Activated naive CD4-positive, alpha-beta T cell treated with anti-CD3 and anti-CD28 coated beads, Interleukin-2, amount 50 U/mL, for 72 hours (primary cell): ENCODE measurements at regions not wholly inside any gene's neighbourhood (a gene's known extent, or its start where the extent isn't known, plus 50 kb on each side); places are given as distances from the start of the nearest gene placed in this dataset.

ENCODE experiments used
- ATAC-seq, 2 donors: fragments of 150-1000 bp; cut with Tn5 transposase; 2 replicates each; pipeline ENCODE4 v1.10.0; 2021; ENCODE audit warnings: mild to moderate bottlenecking in 2 of 2, moderate library complexity in 2 of 2
- DNase-seq, 2 donors: peaks; one replicate each; pipeline ENCODE4 v3.0.0; 2021 to 2022; ENCODE audit warnings: low spot score in 2 of 2
- H3K27ac Mint-ChIP-seq, 2 donors: one replicate each; pipeline ENCODE4 v1.8.0; 2022; ENCODE audit warnings: mild to moderate bottlenecking in 2 of 2, mixed read lengths in 2 of 2
- H3K36me3 Mint-ChIP-seq, 2 donors: one replicate each; pipeline ENCODE4 v1.8.0; 2022; ENCODE audit warnings: mixed read lengths in 2 of 2
- H3K9me3 Mint-ChIP-seq, 2 donors: one replicate each; pipeline ENCODE4 v1.8.0; 2022; ENCODE audit warnings: mixed read lengths in 2 of 2

DNA sequence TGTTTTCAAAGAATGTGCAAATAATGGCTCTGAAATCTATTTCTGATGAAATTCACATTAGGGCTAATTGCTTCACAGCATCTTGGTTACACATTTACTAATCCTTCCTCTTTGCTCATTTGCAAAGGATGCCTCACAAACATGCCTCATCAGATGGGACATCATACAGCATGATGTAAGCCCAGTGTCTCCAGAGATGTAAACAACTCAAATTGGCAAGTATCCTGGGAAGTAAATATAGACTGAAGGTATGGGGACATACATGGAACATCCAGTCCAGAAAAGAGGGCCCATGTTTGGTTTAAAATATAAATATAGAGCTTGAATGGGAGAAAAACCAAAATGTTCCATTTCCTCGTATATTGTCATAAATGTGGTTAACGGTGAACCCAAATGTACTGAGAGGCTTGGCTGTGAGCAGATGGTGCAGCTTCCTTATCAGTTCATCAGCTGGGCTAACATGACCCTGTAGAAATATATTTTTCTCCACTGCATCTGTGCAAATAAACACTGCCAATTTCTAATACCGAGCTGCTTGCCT, 142.9 kb upstream of the NUDT7 start:
- DNase-seq (no peak), ATAC-seq (no peak)
- Mint-ChIP-seq H3K9me3 (no peaks in the 10 kb centered on the region), H3K36me3 (no peaks in the 10 kb centered on the region), H3K27ac (no peak overlapping the region)

DNA sequence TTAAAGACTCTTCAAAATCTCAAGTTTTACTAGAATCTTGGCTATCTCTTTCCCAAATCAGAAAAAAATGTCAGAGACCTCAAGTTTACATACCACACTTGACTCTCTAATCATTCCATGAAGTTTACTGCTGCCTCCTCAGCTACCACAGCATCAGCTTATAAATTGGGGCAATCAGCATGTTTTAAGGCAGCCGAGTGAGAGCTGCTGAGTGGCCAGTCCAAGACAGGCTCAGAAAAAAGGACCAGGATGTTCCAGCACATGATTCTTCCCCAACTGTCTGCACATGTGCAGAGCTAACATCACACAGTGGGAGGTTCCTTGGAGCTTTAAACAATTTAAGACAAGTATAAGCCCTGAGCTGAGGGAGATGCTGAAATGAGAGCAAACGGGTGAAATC, 140.6 kb upstream of the NUDT7 start:
- ATAC-seq (no peak), DNase-seq (no peak)
- Mint-ChIP-seq H3K9me3 (no peaks in the 10 kb centered on the region), H3K36me3 (no peaks in the 10 kb centered on the region), H3K27ac (no peak overlapping the region)

DNA sequence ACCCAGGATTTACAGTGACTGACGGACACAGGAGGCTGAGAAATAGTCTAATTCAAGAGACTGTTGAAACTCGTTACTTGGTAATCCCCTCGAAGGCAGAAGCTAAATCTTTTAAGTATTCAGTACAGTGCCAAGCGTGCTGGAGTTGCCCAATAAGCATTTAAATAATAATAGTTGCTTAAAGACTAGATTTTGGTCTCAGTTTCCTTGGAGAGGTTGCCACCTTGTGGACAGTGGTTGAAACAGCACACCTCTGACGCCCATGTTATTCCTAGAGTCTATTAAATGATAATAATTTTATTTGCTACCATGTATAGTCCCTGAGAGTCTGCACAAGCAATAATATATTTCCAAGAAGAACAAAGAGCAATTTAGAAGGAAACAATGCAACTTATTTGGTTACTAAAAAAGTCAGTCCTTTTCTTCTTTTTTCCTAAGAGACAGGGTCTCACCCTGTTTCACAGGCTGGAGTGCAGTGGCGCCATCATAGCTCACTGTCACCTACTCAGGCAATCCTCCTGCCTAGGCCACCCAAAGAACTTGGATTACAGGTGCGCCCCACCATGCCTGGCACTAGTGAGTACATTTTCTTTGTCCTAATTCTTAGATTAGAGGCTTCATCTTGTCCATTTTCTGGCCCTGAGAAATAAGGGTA, 138.0 kb upstream of the NUDT7 start:
- Mint-ChIP-seq H3K9me3 (no peaks in the 10 kb centered on the region), H3K27ac (no peak overlapping the region), H3K36me3 (no peaks in the 10 kb centered on the region)
- ATAC-seq: peak in 1 of 2 donors; percentile 41
- peak in 1 of 2 donors; percentile 43 for DNase-seq

DNA sequence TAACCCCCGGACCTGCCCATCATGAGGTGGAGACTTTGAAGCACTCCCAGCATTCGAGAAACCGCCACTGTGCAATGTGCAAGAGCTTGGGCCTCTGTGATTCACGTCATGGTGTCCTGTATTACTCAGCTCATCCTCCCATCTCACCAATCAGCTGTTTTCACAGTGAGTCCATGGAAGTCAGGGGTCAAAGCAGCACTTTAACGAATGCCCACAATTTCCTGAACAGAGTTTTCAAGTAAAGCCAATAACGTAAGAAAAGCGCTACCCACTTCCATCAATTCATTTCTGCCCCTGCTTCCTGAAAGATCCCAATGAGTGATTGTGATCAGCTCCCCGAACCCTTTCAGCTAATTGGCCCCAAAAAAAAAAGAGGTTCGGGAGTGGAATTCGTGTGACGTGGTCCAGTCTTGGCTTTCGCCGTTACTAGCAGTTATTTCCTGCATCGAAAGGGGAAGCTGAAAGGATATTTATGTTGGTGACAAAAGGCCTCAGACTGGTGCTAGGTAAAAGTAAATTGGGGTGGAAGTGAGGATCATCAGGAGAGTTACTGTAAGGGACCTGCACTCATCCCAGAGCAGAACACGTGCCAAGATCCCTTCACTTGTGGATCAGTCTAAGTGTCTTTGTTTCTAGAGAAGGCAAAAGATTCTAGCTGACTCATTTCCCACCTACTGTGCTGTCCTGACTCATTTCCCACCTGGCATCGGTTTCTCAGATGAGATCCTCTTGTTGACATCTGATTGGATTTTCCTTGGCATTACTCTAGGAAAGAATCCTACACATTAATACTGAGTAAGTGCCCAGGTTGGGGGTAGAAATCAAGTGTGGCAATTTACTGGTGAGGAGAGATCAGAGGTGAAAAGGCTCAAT, 136.7 kb upstream of the NUDT7 start:
- Mint-ChIP-seq H3K27ac (no peak overlapping the region), H3K36me3 (no peaks in the 10 kb centered on the region), H3K9me3 (no peaks in the 10 kb centered on the region)
- DNase-seq (no peak), ATAC-seq (peak; percentile 46 to 70)

DNA sequence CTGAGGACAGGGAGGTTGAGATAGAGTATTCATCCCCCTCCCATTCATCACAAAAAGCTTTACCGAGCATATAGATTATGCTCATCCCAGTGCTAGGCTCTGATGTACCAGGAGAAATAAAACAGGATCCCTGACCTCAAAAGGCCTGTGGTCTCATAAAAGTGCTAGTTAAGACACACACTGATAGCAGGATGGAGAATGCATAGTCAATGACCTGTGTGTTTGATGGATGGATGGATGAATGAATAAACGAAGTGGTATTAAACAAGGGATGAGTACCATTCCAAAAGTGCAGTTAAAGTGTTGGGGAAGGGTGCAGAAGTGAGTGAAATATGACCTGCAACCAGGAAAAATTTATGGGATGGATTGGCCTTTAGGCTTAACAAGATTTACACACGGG, 133.9 kb upstream of the NUDT7 start:
- Mint-ChIP-seq H3K27ac (no peak overlapping the region), H3K9me3 (no peaks in the 10 kb centered on the region), H3K36me3 (no peaks in the 10 kb centered on the region)
- ATAC-seq (no peak), DNase-seq (no peak)

DNA sequence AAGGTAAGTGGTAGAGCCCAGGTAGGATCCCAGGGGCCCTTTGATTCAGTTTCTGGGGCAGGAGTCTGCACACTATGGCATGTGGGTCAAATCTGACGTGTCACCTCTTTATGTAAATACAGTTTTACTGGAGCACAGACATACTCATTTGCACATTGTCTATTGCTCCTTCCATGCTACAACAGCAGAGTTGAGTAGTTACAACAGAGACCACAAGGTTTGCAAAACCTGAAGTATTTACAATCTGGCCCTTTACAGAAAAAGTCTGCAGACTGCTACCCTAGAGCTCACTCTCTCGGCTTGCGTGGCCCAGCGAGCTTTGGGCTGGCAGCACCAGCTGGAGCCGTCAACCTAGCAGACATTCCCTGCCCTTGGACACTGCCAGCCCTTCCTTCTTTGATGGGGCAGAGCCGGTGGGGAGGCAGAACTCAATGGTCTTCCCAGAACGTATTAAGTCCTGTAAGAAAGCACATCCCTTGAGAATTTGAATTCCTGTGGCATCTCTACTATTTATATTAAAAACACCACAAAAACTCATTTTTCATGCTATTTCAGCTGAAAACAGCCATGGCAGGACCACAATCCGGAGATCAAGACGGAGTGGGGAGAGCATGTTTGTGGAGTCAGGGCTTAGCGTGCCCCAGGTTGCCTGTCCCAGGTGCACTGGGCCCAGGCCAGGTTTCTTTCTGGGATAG, 133.1 kb upstream of the NUDT7 start:
- Mint-ChIP-seq H3K9me3 (no peaks in the 10 kb centered on the region), H3K27ac (no peak overlapping the region), H3K36me3 (no peaks in the 10 kb centered on the region)
- ATAC-seq (no peak), DNase-seq (no peak)

DNA sequence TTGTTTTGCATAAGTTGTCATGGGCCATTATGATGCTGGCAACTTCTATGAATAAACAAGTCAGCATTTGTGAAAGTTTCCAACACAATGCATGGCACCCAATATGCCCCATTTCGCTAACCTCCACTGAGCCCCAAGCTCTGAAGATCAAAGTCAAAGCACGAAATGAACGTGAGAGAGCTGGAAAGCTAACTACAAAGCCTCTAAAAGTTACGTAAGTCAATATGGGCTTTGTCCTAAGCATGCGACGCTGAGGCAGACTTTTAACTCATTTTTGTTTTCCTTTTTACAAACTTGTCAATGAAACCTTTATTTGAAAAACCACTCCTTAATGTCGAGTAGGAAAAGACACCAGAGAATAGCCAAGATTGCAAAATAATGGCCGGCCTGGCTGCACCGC, 131.6 kb upstream of the NUDT7 start:
- no peak for ATAC-seq
- H3K9me3 Mint-ChIP-seq: no peaks in the 10 kb centered on the region

DNA sequence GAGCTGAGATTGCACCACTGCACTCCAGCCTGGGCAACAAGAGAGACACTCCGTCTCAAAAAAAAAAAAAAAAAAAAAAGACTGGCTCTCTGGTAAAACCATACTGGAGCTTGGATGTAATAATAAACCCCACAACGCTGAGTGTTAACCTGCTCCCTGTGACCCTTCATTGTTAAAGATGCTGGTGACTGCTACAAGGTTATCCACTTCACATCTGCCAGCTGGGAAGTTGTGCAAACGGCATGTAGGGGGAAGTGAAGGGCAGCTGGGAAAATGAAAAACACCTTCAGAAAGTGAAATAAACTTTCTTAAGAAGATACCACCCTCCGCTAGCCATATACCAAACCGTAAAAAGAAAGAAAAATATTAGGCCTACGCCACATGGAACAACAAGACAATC, 131.0 kb upstream of the NUDT7 start:
- Mint-ChIP-seq H3K27ac (no peak overlapping the region), H3K9me3 (no peaks in the 10 kb centered on the region), H3K36me3 (no peaks in the 10 kb centered on the region)
- no peak for ATAC-seq
- DNase-seq: no peak

More for the DNA sequence above, 131.6 kb upstream of the NUDT7 start:
- no peak for DNase-seq
- Mint-ChIP-seq H3K27ac (no peak overlapping the region), H3K36me3 (no peaks in the 10 kb centered on the region)

DNA sequence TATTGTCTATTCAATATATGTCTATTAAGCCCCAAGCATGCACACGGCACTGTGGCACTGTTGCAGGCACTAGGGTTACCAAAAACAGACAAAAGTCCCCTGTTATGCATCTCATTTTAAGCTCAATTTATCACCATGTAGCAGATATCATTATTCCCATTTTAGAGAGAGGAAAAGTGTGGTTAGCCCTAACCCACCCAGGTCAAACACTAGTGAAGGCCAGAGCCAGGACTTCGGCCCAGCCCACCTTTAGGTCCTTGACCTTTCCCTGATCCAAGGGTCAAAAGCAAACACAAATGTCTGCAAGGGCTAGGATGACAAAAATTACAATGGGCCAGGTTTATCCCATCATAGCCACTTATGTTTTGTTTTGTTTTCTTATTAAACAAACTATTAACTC, 130.3 kb upstream of the NUDT7 start:
- Mint-ChIP-seq H3K9me3 (no peaks in the 10 kb centered on the region), H3K27ac (no peak overlapping the region), H3K36me3 (no peaks in the 10 kb centered on the region)
- ATAC-seq: no peak
- no peak for DNase-seq

DNA sequence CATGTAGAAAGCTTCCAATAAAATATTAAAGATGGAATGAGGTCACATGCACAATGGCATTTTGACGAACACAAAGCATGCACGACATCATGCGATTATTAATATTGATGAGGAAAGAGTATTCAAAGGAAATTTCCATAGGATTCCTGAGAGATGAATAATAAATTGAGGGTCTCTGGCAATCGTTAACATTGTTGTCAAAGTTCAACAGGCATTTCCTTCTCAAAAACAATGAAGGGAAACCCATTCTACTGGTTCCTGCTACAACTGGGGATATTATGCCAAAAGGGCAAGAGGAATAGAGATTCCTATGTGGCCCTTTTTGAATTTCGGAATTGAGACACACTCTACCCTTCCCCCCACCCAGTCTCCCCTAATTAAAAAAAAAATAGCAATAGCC, 128.3 kb upstream of the NUDT7 start:
- Mint-ChIP-seq H3K36me3 (no peaks in the 10 kb centered on the region), H3K9me3 (no peaks in the 10 kb centered on the region), H3K27ac (no peak overlapping the region)
- no peak for ATAC-seq
- DNase-seq: no peak

DNA sequence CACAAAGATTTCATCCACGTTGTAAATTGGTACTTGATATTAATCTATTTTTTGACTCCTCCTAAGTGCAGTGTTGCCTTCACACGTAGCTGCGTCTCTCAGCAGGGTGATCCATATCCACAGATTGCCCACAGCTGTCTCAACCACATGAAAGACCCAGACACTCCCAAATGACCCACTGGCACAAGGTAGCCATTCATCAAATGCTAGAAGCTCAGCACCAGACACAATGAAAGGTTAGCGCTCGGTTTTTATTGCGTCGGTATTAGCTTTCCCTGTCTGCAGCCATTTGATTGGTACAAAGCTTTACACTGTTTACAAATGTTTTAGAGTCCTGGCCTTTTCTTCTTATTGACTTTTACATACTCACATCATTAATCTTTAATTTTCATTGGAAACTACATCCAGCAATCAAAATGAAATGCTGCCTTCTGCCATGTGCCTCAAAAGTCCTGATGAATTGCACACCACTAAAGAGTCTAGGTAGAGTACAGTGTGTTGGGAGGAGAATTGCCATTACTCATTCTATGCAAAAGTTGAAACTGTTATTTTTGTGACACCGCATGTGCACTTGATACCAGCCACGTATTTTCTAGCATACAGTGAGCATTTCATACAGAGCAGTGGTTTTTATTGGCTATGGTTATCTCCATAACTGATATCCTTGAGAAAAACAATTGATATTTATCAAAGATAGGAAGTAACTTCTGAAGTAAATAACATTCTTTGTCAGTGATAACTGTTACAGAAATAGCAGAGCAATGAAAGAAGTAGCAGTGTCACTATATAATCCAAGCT, 127.3 kb upstream of the NUDT7 start:
- Mint-ChIP-seq H3K27ac (no peak overlapping the region), H3K9me3 (no peaks in the 10 kb centered on the region)
- no peak for ATAC-seq

DNA sequence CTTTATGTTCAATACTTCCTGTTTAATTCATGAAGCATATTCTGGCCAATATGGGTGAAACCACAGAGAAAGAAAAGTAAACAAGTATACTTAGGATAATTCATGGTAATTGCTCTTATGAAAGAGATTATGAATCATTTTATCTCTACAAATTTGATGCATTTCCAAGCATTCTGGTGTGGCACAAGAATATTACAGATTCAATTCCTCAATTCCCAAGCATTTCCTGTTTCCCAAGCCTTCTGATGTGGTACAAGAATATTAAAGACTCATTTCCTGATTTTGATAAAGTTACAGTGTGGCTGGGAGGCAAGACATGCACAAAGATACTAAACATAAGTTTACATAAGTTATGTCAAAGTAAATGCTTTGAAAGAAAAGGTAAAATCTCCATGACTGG, 126.1 kb upstream of the NUDT7 start:
- no peaks in the 10 kb centered on the region for H3K9me3 Mint-ChIP-seq
- no peak overlapping the region for H3K27ac Mint-ChIP-seq
- DNase-seq: no peak
- no peak for ATAC-seq
- H3K36me3 Mint-ChIP-seq: no peaks in the 10 kb centered on the region

More for the DNA sequence above, 127.3 kb upstream of the NUDT7 start:
- DNase-seq: no peak
- H3K36me3 Mint-ChIP-seq: no peaks in the 10 kb centered on the region

DNA sequence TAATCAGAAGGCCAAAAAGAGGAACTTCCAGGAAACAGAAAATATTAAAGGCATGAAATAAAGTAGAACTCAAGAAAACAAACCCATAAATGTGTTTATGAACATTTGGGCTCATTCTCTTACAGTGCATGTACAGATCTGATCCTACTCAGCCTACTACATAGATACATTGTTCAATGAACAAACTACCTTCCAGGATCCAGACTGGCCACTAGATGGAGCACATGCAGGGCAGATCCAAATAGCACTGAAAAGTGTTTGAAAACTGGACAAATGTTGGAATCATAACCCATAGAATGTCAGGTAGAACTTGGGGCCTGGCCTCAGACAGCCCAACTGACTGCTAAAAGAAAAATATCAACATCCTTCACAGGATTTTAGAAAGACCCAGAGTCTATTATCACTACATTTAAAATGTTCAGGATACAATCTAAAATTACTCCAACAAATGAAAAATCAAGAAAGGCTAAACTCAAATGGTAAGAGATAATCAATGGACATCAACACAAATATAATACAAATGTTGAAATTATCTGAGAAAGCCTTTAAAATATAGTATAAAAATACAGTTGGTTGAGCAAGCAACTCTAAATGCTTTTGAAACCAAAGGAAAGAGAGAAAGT, 122.4 kb upstream of the NUDT7 start:
- H3K36me3 Mint-ChIP-seq: no peaks in the 10 kb centered on the region
- H3K27ac Mint-ChIP-seq: no peak overlapping the region
- DNase-seq (peak in 1 of 2 donors; percentile 8), ATAC-seq (no peak)
- peaks cover 0 to 4% of the 10 kb centered on the region in 2 donors for H3K9me3 Mint-ChIP-seq

DNA sequence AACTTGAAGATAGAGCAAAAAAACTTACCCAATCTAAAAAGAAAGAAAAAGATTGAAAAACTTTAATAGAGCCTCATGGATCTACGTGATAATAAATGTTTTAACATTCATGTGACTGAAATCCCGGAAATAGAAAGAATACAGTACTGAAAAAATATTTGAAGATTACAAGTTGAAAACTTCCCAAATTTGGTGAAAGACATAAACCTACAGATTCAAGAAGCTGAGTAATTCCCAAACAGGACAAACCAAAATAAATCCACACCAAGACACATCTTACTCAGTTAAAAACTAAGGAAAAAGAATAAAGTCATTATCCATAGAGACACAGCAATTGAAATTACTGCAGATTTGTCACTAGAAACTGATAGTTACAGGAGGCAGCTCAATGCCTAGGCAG, 121.8 kb upstream of the NUDT7 start:
- no peak overlapping the region for H3K27ac Mint-ChIP-seq
- no peaks in the 10 kb centered on the region for H3K36me3 Mint-ChIP-seq
- DNase-seq (no peak), ATAC-seq (no peak)
- H3K9me3 Mint-ChIP-seq: peaks cover 0 to 4% of the 10 kb centered on the region in 2 donors

DNA sequence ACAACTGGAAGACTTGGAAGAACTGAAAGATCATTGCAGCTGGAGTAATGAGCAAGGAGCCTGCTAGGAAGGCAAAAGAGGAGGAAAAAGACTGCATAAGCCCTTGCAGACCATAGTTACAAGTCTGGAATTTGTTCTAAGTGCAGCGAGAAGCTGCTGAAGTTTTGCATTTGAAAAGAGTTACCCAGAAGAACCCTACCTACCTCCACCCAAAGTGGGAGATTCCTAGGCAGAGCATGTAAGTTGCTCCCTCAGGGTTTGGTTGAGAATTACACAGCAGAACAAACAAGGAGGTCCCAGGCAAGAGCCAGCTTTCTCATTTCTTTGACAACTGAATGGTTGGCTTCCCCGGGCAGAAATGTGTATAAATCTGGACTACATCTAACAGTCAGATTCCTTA, 118.7 kb upstream of the NUDT7 start:
- no peak for ATAC-seq
- no peaks in the 10 kb centered on the region for H3K36me3 Mint-ChIP-seq
- peaks cover 0 to 4% of the 10 kb centered on the region in 2 donors for H3K9me3 Mint-ChIP-seq
- no peak for DNase-seq
- no peak overlapping the region for H3K27ac Mint-ChIP-seq

DNA sequence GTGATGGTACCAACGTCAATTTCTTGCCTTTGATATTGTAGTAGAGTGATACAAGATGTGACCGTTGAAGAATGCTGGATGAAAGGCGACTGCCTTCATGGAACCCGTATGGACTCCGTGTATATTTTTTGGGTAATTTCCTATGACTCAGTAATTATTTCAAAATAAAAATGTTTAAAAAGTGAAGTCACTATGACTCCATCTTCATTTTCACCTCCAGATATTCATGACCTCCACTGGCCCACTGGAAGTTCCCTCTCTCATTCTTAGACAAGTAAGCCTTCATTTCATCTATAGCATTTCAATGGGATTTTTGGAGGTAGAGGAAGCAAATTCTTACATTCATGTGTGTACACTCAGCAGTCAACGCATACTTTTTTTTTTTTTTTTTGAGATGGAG, 111.8 kb upstream of the NUDT7 start:
- Mint-ChIP-seq H3K27ac (no peak overlapping the region), H3K9me3 (peaks cover 0 to 4% of the 10 kb centered on the region in 2 donors), H3K36me3 (no peaks in the 10 kb centered on the region)
- no peak for DNase-seq
- no peak for ATAC-seq
